ENCODE measurements at regions not wholly inside any gene's neighbourhood (a gene's known extent, or its start where the extent isn't known, plus 50 kb on each side); places are given as distances from the start of the nearest gene placed in this dataset.

DNA sequence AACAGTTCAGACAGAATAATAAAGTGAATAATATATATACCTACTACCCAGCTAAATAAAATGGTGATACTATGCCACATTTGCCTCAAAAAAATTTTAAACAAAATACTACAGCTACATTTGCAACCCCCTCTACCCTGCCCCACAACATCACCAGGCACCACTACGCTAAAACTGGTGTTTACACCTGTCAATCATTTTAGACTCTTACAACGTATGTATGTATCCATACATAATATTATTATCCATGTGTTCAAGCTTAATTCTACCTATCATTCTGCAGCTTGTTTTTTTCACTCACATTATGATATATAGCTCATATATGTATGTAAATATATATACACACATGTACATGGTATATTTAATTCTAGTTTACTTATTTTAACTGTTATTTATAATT lies 62.5 kb downstream of the NIBAN1 start:
- Histone ChIP-seq H3K36me3 (ENCODE audit: insufficient read depth, low read length) (no peaks in the 10 kb centered on the region), H3K27me3 (ENCODE audit: insufficient read depth, low read length) (no peaks in the 10 kb centered on the region), H4K20me1 (ENCODE audit: insufficient read depth, low read length) (no peaks in the 10 kb centered on the region), H3K4me1 (ENCODE audit: insufficient read depth, low read length) (peaks cover 8% of the 10 kb centered on the region), H3K79me2 (ENCODE audit: insufficient read depth, low read length) (no peaks in the 10 kb centered on the region), H3K9me3 (ENCODE audit: low read depth, low read length) (no peaks in the 10 kb centered on the region), H2AFZ (ENCODE audit: low read length) (no peak overlapping the region), H3K4me3 (ENCODE audit: insufficient read depth, low read length) (no peak overlapping the region), H3K4me2 (ENCODE audit: insufficient read depth, low read length) (no peak overlapping the region), H3K27ac (ENCODE audit: low read depth, low read length) (no peak overlapping the region)
- TF ChIP-seq, protein P1, sequence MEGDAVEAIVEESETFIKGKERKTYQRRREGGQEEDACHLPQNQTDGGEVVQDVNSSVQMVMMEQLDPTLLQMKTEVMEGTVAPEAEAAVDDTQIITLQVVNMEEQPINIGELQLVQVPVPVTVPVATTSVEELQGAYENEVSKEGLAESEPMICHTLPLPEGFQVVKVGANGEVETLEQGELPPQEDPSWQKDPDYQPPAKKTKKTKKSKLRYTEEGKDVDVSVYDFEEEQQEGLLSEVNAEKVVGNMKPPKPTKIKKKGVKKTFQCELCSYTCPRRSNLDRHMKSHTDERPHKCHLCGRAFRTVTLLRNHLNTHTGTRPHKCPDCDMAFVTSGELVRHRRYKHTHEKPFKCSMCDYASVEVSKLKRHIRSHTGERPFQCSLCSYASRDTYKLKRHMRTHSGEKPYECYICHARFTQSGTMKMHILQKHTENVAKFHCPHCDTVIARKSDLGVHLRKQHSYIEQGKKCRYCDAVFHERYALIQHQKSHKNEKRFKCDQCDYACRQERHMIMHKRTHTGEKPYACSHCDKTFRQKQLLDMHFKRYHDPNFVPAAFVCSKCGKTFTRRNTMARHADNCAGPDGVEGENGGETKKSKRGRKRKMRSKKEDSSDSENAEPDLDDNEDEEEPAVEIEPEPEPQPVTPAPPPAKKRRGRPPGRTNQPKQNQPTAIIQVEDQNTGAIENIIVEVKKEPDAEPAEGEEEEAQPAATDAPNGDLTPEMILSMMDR (IDR thresholded peaks at IDR 0.05; ENCODE audit: extremely low read depth, low read depth, low read length): no peak
- no peak for DNase-seq (ENCODE audit: insufficient read length, low spot score, missing footprints)

DNA sequence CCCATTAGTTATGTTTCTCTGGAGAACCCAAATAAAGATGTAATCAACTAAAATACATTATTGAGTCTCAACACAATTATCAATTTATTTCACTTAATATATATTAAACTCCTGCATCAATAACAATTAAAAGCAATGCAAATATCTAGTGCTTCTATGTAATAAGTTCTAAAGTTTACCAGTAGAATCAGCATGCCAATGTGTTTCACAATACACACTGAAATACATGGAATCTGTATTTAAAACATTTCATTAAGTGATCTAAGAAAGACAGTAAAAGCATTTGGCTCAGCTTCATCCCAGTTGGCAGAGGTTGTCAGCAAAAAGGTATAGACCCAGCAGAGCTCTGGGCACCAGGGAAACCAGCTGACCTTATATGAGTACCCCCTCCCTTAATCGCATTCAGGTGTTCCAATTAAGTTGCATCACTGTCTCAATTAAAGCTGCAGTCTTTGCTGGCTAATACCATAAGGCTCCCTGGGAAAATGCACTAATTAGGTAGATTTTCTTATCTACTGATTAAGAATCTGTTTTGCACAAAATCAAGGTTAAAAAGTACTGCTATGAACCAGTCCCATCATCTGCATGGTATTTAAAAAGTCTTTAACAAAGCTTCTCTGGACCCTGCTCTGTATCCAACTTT lies 63.1 kb downstream of the NIBAN1 start:
- Histone ChIP-seq H3K79me2 (ENCODE audit: insufficient read depth, low read length) (no peaks in the 10 kb centered on the region), H3K27me3 (ENCODE audit: insufficient read depth, low read length) (no peaks in the 10 kb centered on the region), H3K36me3 (ENCODE audit: insufficient read depth, low read length) (no peaks in the 10 kb centered on the region), H3K27ac (ENCODE audit: low read depth, low read length) (no peak overlapping the region), H3K4me2 (ENCODE audit: insufficient read depth, low read length) (no peak overlapping the region), H3K9me3 (ENCODE audit: low read depth, low read length) (no peaks in the 10 kb centered on the region), H3K4me3 (ENCODE audit: insufficient read depth, low read length) (no peak overlapping the region), H3K4me1 (ENCODE audit: insufficient read depth, low read length) (peaks cover 8% of the 10 kb centered on the region), H2AFZ (ENCODE audit: low read length) (no peak overlapping the region), H4K20me1 (ENCODE audit: insufficient read depth, low read length) (no peaks in the 10 kb centered on the region)
- TF ChIP-seq, protein P1 (IDR thresholded peaks at IDR 0.05; ENCODE audit: extremely low read depth, low read depth, low read length): no peak
- no peak for DNase-seq (ENCODE audit: insufficient read length, low spot score, missing footprints)

DNA sequence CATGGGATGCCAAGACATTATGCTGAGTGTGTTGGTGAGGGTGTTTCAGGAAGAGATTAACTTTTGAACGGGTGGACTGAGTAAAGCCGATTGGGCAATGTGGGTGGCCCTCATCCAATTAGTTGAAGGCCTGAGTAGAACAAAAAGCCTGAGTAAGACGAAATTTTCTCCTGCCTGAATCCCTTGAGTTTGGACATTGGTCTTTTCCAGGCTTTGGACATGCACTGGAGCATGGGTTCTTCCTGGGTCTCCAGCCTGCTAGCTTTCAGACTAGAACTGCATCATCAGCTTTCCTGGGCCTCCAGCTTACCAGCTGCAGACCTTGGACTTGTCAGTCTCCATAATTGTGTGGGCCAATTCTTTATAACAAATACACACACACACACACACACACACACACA lies 63.6 kb downstream of the NIBAN1 start:
- no peak for DNase-seq (ENCODE audit: insufficient read length, low spot score, missing footprints)
- H2AFZ ChIP-seq (ENCODE audit: low read length): no peak overlapping the region
- no peak overlapping the region for H3K4me2 ChIP-seq (ENCODE audit: insufficient read depth, low read length)
- H3K4me1 ChIP-seq (ENCODE audit: insufficient read depth, low read length): peaks cover 8% of the 10 kb centered on the region
- H3K4me3 ChIP-seq (ENCODE audit: insufficient read depth, low read length): no peak overlapping the region
- H3K79me2 ChIP-seq (ENCODE audit: insufficient read depth, low read length): no peaks in the 10 kb centered on the region
- H3K27ac ChIP-seq (ENCODE audit: low read depth, low read length): no peak overlapping the region
- TF ChIP-seq, protein P1 (IDR thresholded peaks at IDR 0.05; ENCODE audit: extremely low read depth, low read depth, low read length): no peak
- no peaks in the 10 kb centered on the region for H3K9me3 ChIP-seq (ENCODE audit: low read depth, low read length)
- H3K36me3 ChIP-seq (ENCODE audit: insufficient read depth, low read length): no peaks in the 10 kb centered on the region
- no peaks in the 10 kb centered on the region for H4K20me1 ChIP-seq (ENCODE audit: insufficient read depth, low read length)
- H3K27me3 ChIP-seq (ENCODE audit: insufficient read depth, low read length): no peaks in the 10 kb centered on the region

GRCh38 chr1:184910005-184910404 lies 64.3 kb downstream of the NIBAN1 start:
- no peaks in the 10 kb centered on the region for H3K36me3 ChIP-seq (ENCODE audit: insufficient read depth, low read length)
- H4K20me1 ChIP-seq (ENCODE audit: insufficient read depth, low read length): no peaks in the 10 kb centered on the region
- no peaks in the 10 kb centered on the region for H3K79me2 ChIP-seq (ENCODE audit: insufficient read depth, low read length)
- no peak overlapping the region for H2AFZ ChIP-seq (ENCODE audit: low read length)
- H3K27me3 ChIP-seq (ENCODE audit: insufficient read depth, low read length): no peaks in the 10 kb centered on the region
- no peak overlapping the region for H3K27ac ChIP-seq (ENCODE audit: low read depth, low read length)
- TF ChIP-seq, protein P1 (IDR thresholded peaks at IDR 0.05; ENCODE audit: extremely low read depth, low read depth, low read length): no peak
- H3K4me1 ChIP-seq (ENCODE audit: insufficient read depth, low read length): peaks cover 8% of the 10 kb centered on the region
- H3K4me2 ChIP-seq (ENCODE audit: insufficient read depth, low read length): no peak overlapping the region
- H3K9me3 ChIP-seq (ENCODE audit: low read depth, low read length): no peaks in the 10 kb centered on the region
- no peak overlapping the region for H3K4me3 ChIP-seq (ENCODE audit: insufficient read depth, low read length)
- no peak for DNase-seq (ENCODE audit: insufficient read length, low spot score, missing footprints)

All from osteoblast (primary cell).